Left renal pelvis (tissue), 4 donors: ENCODE measurements at regions not wholly inside any gene's neighbourhood (a gene's known extent, or its start where the extent isn't known, plus 50 kb on each side); places are given as distances from the start of the nearest gene placed in this dataset.
"Not testable (repeated sequence)": the region's sequence is repeated elsewhere in the genome, so short reads cannot be mapped to it uniquely, and the experiment has no call there.

Experiments used
- DNase-seq, 4 donors: peaks; one replicate each; pipeline ENCODE4 v3.0.0-alpha.2; 2013; ENCODE audit warnings: low read depth in 4 of 4, low spot score in 3 of 4

GRCh38 chr13:86409466-86410241 lies 610.4 kb upstream of the SLITRK6 start:
- DNase-seq: no peak

DNA sequence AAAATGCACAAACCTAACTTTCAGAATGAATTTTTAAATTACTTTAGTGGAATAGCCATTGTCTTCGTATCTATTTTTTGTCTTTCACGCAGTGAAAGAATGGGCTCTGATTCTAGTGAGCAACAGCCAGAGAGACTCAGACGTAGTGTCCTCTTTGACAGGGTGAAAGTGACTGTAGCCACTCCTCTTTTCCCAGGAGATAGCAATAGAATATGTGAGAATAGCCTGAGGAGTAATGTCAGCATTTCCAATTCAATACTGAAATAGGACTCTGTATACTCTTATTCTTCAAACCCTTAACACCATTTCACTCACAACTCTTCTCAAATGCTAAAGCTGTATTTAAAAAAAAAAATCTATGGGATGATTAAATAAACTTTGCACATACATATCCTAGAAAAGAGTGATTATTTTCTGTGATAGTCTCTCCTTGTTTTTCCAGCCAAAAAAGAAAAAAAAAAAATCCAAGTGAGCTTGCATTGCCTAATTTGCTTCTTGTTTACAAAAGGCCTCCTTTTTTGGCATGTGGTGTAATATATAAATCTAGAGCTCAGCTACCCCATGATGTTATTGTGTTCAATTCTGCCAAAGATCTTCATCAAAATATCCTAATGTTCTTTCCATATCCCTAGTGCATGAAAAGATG lies 626.1 kb upstream of the SLITRK6 start:
- no peak for DNase-seq

- no peak for DNase-seq
Observed at GRCh38 chr13:86426437-86426836, 627.2 kb upstream of the SLITRK6 start.

DNA sequence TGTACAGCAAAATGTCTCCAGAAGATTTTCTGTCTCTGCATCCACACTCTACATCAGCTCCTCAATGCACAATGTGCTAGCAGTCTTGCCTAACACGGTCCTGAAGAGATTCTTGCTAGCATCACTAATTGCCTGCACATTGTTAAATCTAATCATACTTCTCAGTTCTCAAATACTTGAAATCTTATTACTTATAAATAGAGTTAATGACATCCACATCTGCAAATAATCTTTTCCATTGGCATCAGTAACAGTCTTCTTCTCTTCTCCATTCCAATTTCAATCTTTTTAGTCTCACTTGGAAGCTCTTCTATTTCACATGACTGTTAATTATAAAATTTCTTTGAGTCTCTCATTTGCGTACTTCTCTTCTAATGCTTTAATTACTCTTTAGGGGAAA lies 630.5 kb upstream of the SLITRK6 start:
- no peak for DNase-seq

- DNase-seq: no peak
Observed at GRCh38 chr13:86438034-86438433, 638.8 kb upstream of the SLITRK6 start.

DNA sequence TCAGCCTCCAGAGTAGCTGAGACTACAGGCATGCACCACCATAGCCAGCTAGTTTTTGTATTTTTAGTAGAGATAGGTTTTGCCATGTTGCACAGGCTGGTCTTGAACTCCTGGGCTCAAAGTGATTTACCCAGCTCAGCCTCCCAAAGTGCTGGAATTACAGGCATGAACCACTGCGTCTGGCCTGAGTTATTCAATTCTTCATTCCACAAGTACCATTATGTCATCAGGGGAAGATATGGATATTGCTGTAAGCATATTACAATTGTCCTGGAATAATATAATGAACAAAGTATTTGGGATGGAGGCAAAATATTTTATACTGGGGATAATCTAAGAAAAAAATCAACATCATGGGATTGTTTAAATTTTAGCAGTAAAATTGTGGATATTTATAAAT lies 646.0 kb upstream of the SLITRK6 start:
- DNase-seq: no peak

GRCh38 chr13:86445672-86446071 lies 646.5 kb upstream of the SLITRK6 start:
- DNase-seq: no peak

DNA sequence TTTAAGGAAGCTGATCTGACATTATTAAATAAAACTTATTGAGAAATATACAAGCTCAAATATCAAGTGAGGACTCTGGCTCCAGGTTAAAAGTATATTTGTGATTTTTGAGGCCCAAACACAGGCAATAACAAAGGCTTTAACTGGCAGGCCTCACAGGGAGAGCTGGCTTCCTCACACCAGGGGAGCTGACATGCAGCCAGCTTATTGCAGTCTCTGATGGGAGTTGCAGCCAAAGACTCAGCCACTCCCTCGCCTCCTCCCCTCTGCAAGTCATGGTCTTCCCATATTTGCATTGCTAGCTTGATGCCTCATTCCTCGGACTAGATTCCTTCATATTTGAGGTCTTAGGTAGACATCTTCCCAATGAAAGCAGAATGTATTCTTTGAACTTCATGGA lies 647.1 kb upstream of the SLITRK6 start:
- no peak for DNase-seq

GRCh38 chr13:86447479-86447878 lies 648.3 kb upstream of the SLITRK6 start:
- DNase-seq: no peak

GRCh38 chr13:86462011-86462410 lies 662.8 kb upstream of the SLITRK6 start:
- DNase-seq: no peak

GRCh38 chr13:86464193-86464592 lies 665.0 kb upstream of the SLITRK6 start:
- no peak for DNase-seq

- DNase-seq: no peak
Observed at GRCh38 chr13:86474971-86475370, 675.8 kb upstream of the SLITRK6 start.

DNA sequence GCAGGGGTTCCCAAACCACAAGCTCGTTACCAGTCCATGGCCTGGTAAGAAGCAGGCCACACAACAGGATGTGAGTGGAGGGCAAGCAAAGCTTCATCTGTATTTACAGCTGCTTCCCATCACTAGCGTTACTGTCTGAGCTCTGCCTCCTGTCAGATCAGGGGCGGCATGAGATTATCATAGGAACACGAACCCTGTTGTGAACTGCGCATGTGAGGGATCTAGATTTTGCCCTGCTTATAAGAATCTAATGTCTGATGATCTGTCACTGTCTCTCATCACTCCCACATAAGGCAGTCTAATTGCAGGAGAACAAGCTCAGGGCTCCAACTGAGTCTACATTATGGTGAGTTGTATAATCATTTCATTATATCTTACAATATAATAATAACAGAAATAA lies 677.4 kb upstream of the SLITRK6 start:
- no peak for DNase-seq

GRCh38 chr13:86486582-86486981 lies 687.4 kb upstream of the SLITRK6 start:
- DNase-seq: no peak

- no peak for DNase-seq
Observed at GRCh38 chr13:86491121-86491520, 691.9 kb upstream of the SLITRK6 start.

GRCh38 chr13:86501931-86502330 lies 702.7 kb upstream of the SLITRK6 start:
- DNase-seq: not testable (repeated sequence)

GRCh38 chr13:86510792-86511191 lies 711.6 kb upstream of the SLITRK6 start:
- no peak for DNase-seq

- DNase-seq: no peak
Observed at GRCh38 chr13:86541461-86541860, 742.2 kb upstream of the SLITRK6 start.

GRCh38 chr13:86554066-86554465 lies 754.8 kb upstream of the SLITRK6 start:
- no peak for DNase-seq

DNA sequence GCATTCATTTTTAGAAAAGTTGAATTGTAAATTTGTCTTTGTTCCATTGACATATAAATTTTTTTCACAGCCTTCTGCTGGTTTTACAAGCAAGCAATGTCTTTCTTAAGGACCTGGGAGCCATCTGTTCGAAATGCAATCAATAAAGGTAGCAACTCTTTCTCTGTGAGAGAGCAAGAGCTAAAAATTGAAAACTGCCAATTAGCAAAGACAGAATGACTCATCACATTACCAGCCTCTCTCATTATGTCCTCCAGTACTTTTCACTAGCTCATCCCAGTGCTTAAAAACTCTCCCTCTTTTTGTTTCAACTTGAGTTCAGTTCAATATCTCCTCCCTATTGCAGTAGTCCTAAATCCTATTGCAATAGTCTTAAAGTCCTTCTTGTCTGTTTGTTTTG lies 760.7 kb upstream of the SLITRK6 start:
- DNase-seq: no peak

DNA sequence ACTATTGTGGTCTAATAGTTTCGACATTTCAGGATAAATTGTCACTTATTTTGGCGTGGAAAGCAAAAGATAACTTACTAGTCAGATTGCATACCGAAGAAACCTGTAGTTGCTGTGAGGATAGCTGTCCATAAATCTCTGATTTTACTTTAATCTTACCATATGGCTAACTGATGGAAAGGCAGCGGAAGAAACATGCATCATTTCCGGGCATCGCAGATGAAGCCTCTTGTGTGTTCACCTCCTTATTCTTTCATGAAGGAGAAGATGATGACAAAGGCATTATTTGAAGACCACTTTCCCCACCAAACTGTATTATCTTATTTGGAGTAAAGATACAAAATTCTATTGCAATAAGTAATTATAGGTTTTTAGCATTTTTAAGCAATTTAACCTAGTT lies 763.6 kb upstream of the SLITRK6 start:
- DNase-seq: no peak

DNA sequence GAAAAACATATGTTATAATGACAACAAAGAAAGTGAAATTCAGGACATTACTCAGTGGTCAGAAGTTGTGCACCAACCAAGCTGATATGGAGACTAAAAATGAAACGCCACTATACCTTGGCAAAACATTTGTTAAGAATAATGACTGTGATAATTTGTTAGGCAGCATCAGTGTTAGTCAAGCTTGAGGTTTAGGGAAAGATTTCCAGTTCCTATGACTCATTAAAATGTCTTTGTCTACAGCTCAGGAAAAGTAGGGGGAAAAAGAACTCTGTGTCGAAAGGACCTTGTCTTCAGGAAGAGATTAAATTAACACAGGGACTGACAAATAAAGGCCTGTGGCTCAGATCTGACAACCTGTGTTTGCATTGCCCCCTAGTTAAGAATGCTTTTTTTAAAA lies 764.1 kb upstream of the SLITRK6 start:
- no peak for DNase-seq
